GM21526 (cell line): ENCODE measurements at regions not wholly inside any gene's neighbourhood (a gene's known extent, or its start where the extent isn't known, plus 50 kb on each side); places are given as distances from the start of the nearest gene placed in this dataset.
"Not testable (repeated sequence)": the region's sequence is repeated elsewhere in the genome, so short reads cannot be mapped to it uniquely, and the experiment has no call there.

Experiments
- ATAC-seq: cut with Tn5 transposase; IDR thresholded peaks from one replicate; pipeline ENCODE4 v1.9.1; 2021; ENCODE audit warnings: moderate library complexity; ENCODE audit not compliant: unreplicated experiment, low FRiP score

- ATAC-seq: no peak
These were observed 458.6 kb upstream of the ATXN8OS start for GRCh38 chr13:69649063-69649392.

- ATAC-seq: no peak
These were observed 459.1 kb upstream of the ATXN8OS start for GRCh38 chr13:69648340-69649062.

- no peak for ATAC-seq
These were observed 463.2 kb upstream of the ATXN8OS start for GRCh38 chr13:69644447-69644846.

- ATAC-seq: no peak
These were observed 465.9 kb upstream of the ATXN8OS start for GRCh38 chr13:69641773-69642172.

GRCh38 chr13:69633044-69633443 lies 474.6 kb upstream of the ATXN8OS start:
- ATAC-seq: no peak

GRCh38 chr13:69623973-69624372 lies 483.7 kb upstream of the ATXN8OS start:
- no peak for ATAC-seq

GRCh38 chr13:69619651-69620050 lies 488.0 kb upstream of the ATXN8OS start:
- ATAC-seq: no peak

- no peak for ATAC-seq
These were observed 488.8 kb upstream of the ATXN8OS start for GRCh38 chr13:69618838-69619237.

- no peak for ATAC-seq
These were observed 489.2 kb upstream of the ATXN8OS start for GRCh38 chr13:69618393-69618792.

- no peak for ATAC-seq
These were observed 490.0 kb upstream of the ATXN8OS start for GRCh38 chr13:69617587-69617986.

- no peak for ATAC-seq
These were observed 491.2 kb upstream of the ATXN8OS start for GRCh38 chr13:69616396-69616795.

- not testable (repeated sequence) for ATAC-seq
These were observed 492.6 kb upstream of the ATXN8OS start for GRCh38 chr13:69615055-69615454.

GRCh38 chr13:69604698-69605097 lies 502.9 kb upstream of the ATXN8OS start:
- ATAC-seq: no peak

GRCh38 chr13:69603144-69603853 lies 504.3 kb upstream of the ATXN8OS start:
- ATAC-seq: no peak

- no peak for ATAC-seq
These were observed 506.0 kb upstream of the ATXN8OS start for GRCh38 chr13:69601661-69602060.

- no peak for ATAC-seq
These were observed 506.8 kb upstream of the ATXN8OS start for GRCh38 chr13:69600811-69601210.

GRCh38 chr13:69597088-69597487 lies 510.5 kb upstream of the ATXN8OS start:
- no peak for ATAC-seq

- no peak for ATAC-seq
These were observed 512.4 kb upstream of the ATXN8OS start for GRCh38 chr13:69595181-69595580.

- no peak for ATAC-seq
These were observed 516.2 kb upstream of the ATXN8OS start for GRCh38 chr13:69591437-69591836.

GRCh38 chr13:69589531-69590235 lies 517.9 kb upstream of the ATXN8OS start:
- ATAC-seq: no peak

- ATAC-seq: no peak
These were observed 522.0 kb upstream of the ATXN8OS start for GRCh38 chr13:69585656-69586055.

- no peak for ATAC-seq
These were observed 527.4 kb upstream of the ATXN8OS start for GRCh38 chr13:69580255-69580654.
